ENCODE measurements at regions not wholly inside any gene's neighbourhood (a gene's known extent, or its start where the extent isn't known, plus 50 kb on each side); places are given as distances from the start of the nearest gene placed in this dataset.
A peak's percentile ranks its signal among the peaks of the same experiment; 100 is the strongest.

- no peak for TF ChIP-seq ZSCAN18 (CRISPR knock-in tag; IDR thresholded peaks at IDR 0.05)
- TF ChIP-seq AR (CRISPR knock-in tag; IDR thresholded peaks at IDR 0.05), result no peak
- no peak for TF ChIP-seq IRF1 (CRISPR knock-in tag; IDR thresholded peaks at IDR 0.05)
- TF ChIP-seq E2F1 (CRISPR knock-in tag; IDR thresholded peaks at IDR 0.05), result no peak
- no peak for TF ChIP-seq JUN (CRISPR knock-in tag; IDR thresholded peaks at IDR 0.05)
- no peak for TF ChIP-seq ZNF671 (CRISPR knock-in tag; IDR thresholded peaks at IDR 0.05)
- no peak for TF ChIP-seq TP53 (CRISPR knock-in tag; IDR thresholded peaks at IDR 0.05)
- TF ChIP-seq HMGA2 (CRISPR knock-in tag; IDR thresholded peaks at IDR 0.05), result no peak
- no peak for TF ChIP-seq NFYB (CRISPR knock-in tag; conservative IDR thresholded peaks at IDR 0.05; ENCODE audit: low read depth)
- TF ChIP-seq ZNF281 (CRISPR knock-in tag; IDR thresholded peaks at IDR 0.05), result no peak
- no peak for TF ChIP-seq CBFB (CRISPR knock-in tag; IDR thresholded peaks at IDR 0.05; ENCODE audit: low read depth)
These were observed 101.2 kb upstream of the MKLN1 start (continued) for GRCh38 chr7:131226514-131226865.

GRCh38 chr7:131231381-131232220 is 96.1 kb upstream of the MKLN1 start:
- ATAC-seq (no peak), DNase-seq (ENCODE audit: low spot score) (no peak)
- TF ChIP-seq MAX (CRISPR knock-in tag; IDR thresholded peaks at IDR 0.05) (peak; percentile 44), GABPB1 (CRISPR knock-in tag; IDR thresholded peaks at IDR 0.05) (peak; percentile 65), ZBTB43 (CRISPR knock-in tag; IDR thresholded peaks at IDR 0.05) (no peak), NFE2L1 (CRISPR knock-in tag; IDR thresholded peaks at IDR 0.05) (0 out of 2 replicates have a peak, but pooled peaks have one; percentile 24)
- CTCF ChIA-PET, result interaction anchor here (1.1 kb wide), 1 partner anchor 335 kb away, joined by 3 read pairs; no protein-coding TSS in a partner anchor
- H3K36me3 Mint-ChIP-seq, result no peaks in the 10 kb centered on the region
- POLR2A ChIA-PET, result no interaction called here
- H3K4me1 Mint-ChIP-seq, result peaks cover 27% of the 10 kb centered on the region
- no peak overlapping the region for H3K4me3 Mint-ChIP-seq
- peak overlapping the region; percentile 85 for H3K27ac Mint-ChIP-seq
- H3K9me3 Mint-ChIP-seq, result peaks cover 3% of the 10 kb centered on the region
- no peaks in the 10 kb centered on the region for H3K27me3 Mint-ChIP-seq (ENCODE audit: low read depth)

Data from WTC11 (cell line).